Loucy (cell line): ENCODE measurements at regions not wholly inside any gene's neighbourhood (a gene's known extent, or its start where the extent isn't known, plus 50 kb on each side); places are given as distances from the start of the nearest gene placed in this dataset.

Experiments
- EZH2phosphoT487 ChIP-seq: fragments of 200-600 bp; IDR thresholded peaks from 2 replicates; pipeline ENCODE4 v1.6.1; 2018; ENCODE audit warnings: antibody characterized with exemption, mild to moderate bottlenecking, moderate library complexity, borderline replicate concordance
- TF ChIP-seq, protein P1 (sequence below): fragments of 200-600 bp; sonication (generic); conservative IDR thresholded peaks from 2 replicates; pipeline ENCODE4 v1.5.1; 2014; ENCODE audit warnings: mild to moderate bottlenecking, antibody characterized with exemption, low read length

DNA sequence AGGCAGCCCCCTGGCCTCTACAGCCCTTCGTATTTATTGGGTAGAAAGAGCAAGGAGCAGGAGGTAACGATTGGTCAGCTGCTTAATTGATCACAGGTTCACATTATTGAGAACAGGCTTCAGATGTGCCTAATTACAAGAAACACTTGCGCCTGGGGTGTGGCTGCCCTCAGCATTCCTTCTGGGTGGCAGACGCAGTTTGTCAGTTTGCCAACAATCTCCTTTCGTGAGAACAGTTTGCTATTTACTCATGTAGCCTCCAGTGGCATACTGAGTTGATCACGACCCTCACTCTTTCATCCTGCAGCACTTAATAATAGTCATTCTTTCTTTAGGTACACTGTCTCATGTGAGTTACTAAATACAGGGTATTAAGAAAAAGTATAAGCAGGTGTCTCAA is 985.6 kb downstream of the SLITRK5 start:
- TF ChIP-seq, protein P1, sequence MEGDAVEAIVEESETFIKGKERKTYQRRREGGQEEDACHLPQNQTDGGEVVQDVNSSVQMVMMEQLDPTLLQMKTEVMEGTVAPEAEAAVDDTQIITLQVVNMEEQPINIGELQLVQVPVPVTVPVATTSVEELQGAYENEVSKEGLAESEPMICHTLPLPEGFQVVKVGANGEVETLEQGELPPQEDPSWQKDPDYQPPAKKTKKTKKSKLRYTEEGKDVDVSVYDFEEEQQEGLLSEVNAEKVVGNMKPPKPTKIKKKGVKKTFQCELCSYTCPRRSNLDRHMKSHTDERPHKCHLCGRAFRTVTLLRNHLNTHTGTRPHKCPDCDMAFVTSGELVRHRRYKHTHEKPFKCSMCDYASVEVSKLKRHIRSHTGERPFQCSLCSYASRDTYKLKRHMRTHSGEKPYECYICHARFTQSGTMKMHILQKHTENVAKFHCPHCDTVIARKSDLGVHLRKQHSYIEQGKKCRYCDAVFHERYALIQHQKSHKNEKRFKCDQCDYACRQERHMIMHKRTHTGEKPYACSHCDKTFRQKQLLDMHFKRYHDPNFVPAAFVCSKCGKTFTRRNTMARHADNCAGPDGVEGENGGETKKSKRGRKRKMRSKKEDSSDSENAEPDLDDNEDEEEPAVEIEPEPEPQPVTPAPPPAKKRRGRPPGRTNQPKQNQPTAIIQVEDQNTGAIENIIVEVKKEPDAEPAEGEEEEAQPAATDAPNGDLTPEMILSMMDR = no peak
- no peak for TF ChIP-seq EZH2phosphoT487
